ENCODE measurements at regions not wholly inside any gene's neighbourhood (a gene's known extent, or its start where the extent isn't known, plus 50 kb on each side); places are given as distances from the start of the nearest gene placed in this dataset.

- ChIA-PET CTCF (interaction anchor here (0.5 to 2.2 kb wide), 4 partner anchors 12 to 187 kb away, joined by 3 to 8 read pairs (median 4); partner anchors contain the start of gene GADD45A), POLR2A (no interaction called here)
- no peaks in the 10 kb centered on the region for H3K9me3 Mint-ChIP-seq
- peaks cover 7% of the 10 kb centered on the region for H3K4me1 Mint-ChIP-seq
- DNase-seq (ENCODE audit: low spot score) (no peak), ATAC-seq (no peak)
- no peak for TF ChIP-seq NR3C1 (CRISPR knock-in tag; conservative IDR thresholded peaks at IDR 0.05; ENCODE audit: low read depth)
- no peak for TF ChIP-seq ZNF512 (CRISPR knock-in tag; IDR thresholded peaks at IDR 0.05; ENCODE audit: borderline replicate concordance)
- no peak for TF ChIP-seq USF2 (CRISPR knock-in tag; IDR thresholded peaks at IDR 0.05)
- no peak for TF ChIP-seq CDX4 (CRISPR knock-in tag; IDR thresholded peaks at IDR 0.05; ENCODE audit: borderline replicate concordance)
- no peak for TF ChIP-seq NR2C2 (CRISPR knock-in tag; IDR thresholded peaks at IDR 0.05)
- TF ChIP-seq ZNF532 (CRISPR knock-in tag; IDR thresholded peaks at IDR 0.05; ENCODE audit: borderline replicate concordance), result no peak
- TF ChIP-seq EMX1 (CRISPR knock-in tag; IDR thresholded peaks at IDR 0.05), result no peak
- TF ChIP-seq KAT7 (CRISPR knock-in tag; IDR thresholded peaks at IDR 0.05; ENCODE audit: borderline replicate concordance), result no peak
- TF ChIP-seq ARID4B (CRISPR knock-in tag; IDR thresholded peaks at IDR 0.05; ENCODE audit: borderline replicate concordance), result no peak
- no peak for TF ChIP-seq PRDM15 (CRISPR knock-in tag; IDR thresholded peaks at IDR 0.05)
- TF ChIP-seq ZNF396 (CRISPR knock-in tag; IDR thresholded peaks at IDR 0.05; ENCODE audit: borderline replicate concordance), result no peak
- no peak for TF ChIP-seq GTF2I (CRISPR knock-in tag; conservative IDR thresholded peaks at IDR 0.05)
- TF ChIP-seq JUN (CRISPR knock-in tag; IDR thresholded peaks at IDR 0.05), result no peak
- TF ChIP-seq ZBTB21 (CRISPR knock-in tag; IDR thresholded peaks at IDR 0.05; ENCODE audit: borderline replicate concordance), result no peak
- TF ChIP-seq HMGA2 (CRISPR knock-in tag; IDR thresholded peaks at IDR 0.05), result no peak
- no peak for TF ChIP-seq MLX (CRISPR knock-in tag; IDR thresholded peaks at IDR 0.05)
- TF ChIP-seq ERG (CRISPR knock-in tag; IDR thresholded peaks at IDR 0.05), result no peak
- H3K4me3 Mint-ChIP-seq, result no peak overlapping the region
- H3K27ac Mint-ChIP-seq, result no peak overlapping the region
- H3K27me3 Mint-ChIP-seq (ENCODE audit: low read depth), result no peaks in the 10 kb centered on the region
- no peaks in the 10 kb centered on the region for H3K36me3 Mint-ChIP-seq
These were observed 111.6 kb upstream of the GADD45A start for GRCh38 chr1:67573311-67573872.
